Liver (tissue), 3 donors: ENCODE measurements at regions not wholly inside any gene's neighbourhood (a gene's known extent, or its start where the extent isn't known, plus 50 kb on each side); places are given as distances from the start of the nearest gene placed in this dataset.

ENCODE experiments used
- EGR1 ChIP-seq, 2 donors: IDR thresholded peaks; 2 replicates each; pipeline ENCODE4 v1.6.1; 2016 to 2018; ENCODE audit warnings: antibody characterized with exemption in 2 of 2, low read depth in 2 of 2
- GABPA ChIP-seq, 2 donors: IDR thresholded peaks in 1 of 2; conservative IDR thresholded peaks in 1 of 2; 2 replicates each; pipeline ENCODE4 v1.6.1; 2016; ENCODE audit warnings: antibody characterized with exemption in 2 of 2, mild to moderate bottlenecking in 1 of 2, moderate library complexity in 1 of 2
- JUND ChIP-seq, 2 donors: IDR thresholded peaks; 2 replicates each; pipeline ENCODE4 v1.6.1; 2016; ENCODE audit warnings: antibody characterized with exemption in 2 of 2
- REST ChIP-seq: IDR thresholded peaks from 2 replicates; pipeline ENCODE4 v1.6.1; 2016; ENCODE audit warnings: antibody characterized with exemption, mild to moderate bottlenecking
- TF ChIP-seq, protein P1 (sequence below): fragments of 150-350 bp; IDR thresholded peaks from 2 replicates; pipeline ENCODE4 v1.5.1; 2017; ENCODE audit warnings: improper control_type of control experiment, low read depth, low read length; ENCODE audit not compliant: missing input control
- donor health status: healthy.
- donor health status: healthy.

DNA sequence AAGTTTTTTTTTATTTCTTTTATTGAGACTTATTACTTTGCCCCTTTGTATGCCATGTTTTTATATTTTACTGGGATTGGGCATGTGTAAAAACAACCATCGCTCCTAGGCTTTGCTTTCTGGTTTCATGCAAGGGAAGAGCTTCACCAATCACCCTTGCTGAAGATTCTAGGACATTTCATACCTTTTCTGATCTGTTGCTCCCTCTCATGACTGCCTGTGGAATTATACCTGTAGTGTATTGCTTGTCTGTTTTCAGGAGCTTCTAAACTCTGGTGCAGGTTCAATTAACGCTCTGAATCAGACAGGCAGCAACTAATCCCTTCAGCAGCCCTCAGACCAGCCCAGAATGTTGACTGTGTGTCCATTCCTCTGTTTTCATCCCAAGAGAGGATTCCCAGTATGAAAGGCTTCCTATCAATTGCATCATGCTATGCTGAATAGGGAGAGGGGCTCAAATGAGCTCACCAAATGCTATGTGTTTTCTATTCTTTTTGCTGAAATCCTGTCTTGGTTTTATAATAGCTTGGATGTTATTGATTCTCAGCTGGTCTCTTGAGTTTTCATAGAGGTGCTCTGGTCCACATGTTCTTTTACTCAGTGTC is 572.9 kb upstream of the CDH6 start:
- TF ChIP-seq, protein P1, sequence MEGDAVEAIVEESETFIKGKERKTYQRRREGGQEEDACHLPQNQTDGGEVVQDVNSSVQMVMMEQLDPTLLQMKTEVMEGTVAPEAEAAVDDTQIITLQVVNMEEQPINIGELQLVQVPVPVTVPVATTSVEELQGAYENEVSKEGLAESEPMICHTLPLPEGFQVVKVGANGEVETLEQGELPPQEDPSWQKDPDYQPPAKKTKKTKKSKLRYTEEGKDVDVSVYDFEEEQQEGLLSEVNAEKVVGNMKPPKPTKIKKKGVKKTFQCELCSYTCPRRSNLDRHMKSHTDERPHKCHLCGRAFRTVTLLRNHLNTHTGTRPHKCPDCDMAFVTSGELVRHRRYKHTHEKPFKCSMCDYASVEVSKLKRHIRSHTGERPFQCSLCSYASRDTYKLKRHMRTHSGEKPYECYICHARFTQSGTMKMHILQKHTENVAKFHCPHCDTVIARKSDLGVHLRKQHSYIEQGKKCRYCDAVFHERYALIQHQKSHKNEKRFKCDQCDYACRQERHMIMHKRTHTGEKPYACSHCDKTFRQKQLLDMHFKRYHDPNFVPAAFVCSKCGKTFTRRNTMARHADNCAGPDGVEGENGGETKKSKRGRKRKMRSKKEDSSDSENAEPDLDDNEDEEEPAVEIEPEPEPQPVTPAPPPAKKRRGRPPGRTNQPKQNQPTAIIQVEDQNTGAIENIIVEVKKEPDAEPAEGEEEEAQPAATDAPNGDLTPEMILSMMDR = peak; percentile 26
- TF ChIP-seq JUND (IDR thresholded peaks at IDR 0.05) (no peak), REST (no peak), EGR1 (IDR thresholded peaks at IDR 0.05; ENCODE audit: low read depth in 2 of 2) (no peak), GABPA (IDR thresholded peaks at IDR 0.05 in 1 of 2, conservative IDR thresholded peaks at IDR 0.05 in 1 of 2) (no peak)
